Smooth muscle cell (in vitro differentiated cells): ENCODE measurements at regions not wholly inside any gene's neighbourhood (a gene's known extent, or its start where the extent isn't known, plus 50 kb on each side); places are given as distances from the start of the nearest gene placed in this dataset.

Experiments
- DNase-seq: peaks from one replicate; lab custom pipeline; 2025; ENCODE audit not compliant: unreplicated experiment; lab: John Stamatoyannopoulos, UW
- H2AFZ ChIP-seq: fragments of 200-600 bp; sonication (generic); 2 replicates; pipeline ENCODE4 v1.6.0; 2016; ENCODE audit warnings: antibody characterized with exemption, low read depth, mild to moderate bottlenecking
- H3F3A ChIP-seq: fragments of 200-600 bp; sonication (generic); 2 replicates; pipeline ENCODE4 v1.6.0; 2017; ENCODE audit warnings: antibody characterized with exemption, low read depth
- H3K27ac ChIP-seq: fragments of 200-600 bp; sonication (generic); 2 replicates; pipeline ENCODE4 v1.5.1; 2016; ENCODE audit warnings: low read depth, mild to moderate bottlenecking
- H3K27me3 ChIP-seq: fragments of 200-600 bp; sonication (generic); 2 replicates; pipeline ENCODE4 v1.6.1; 2016; ENCODE audit warnings: low read depth, mild to moderate bottlenecking
- H3K36me3 ChIP-seq: fragments of 200-600 bp; sonication (generic); 2 replicates; pipeline ENCODE4 v1.5.1; 2016; ENCODE audit warnings: low read depth
- H3K4me1 ChIP-seq: fragments of 200-600 bp; sonication (generic); 2 replicates; pipeline ENCODE4 v1.5.1; 2016; ENCODE audit warnings: low read depth
- H3K4me2 ChIP-seq: fragments of 200-600 bp; sonication (generic); 2 replicates; pipeline ENCODE4 v1.6.0; 2016; ENCODE audit warnings: mild to moderate bottlenecking
- H3K4me3 ChIP-seq: fragments of 200-600 bp; sonication (generic); 2 replicates; pipeline ENCODE4 v1.5.1; 2016; ENCODE audit warnings: mild to moderate bottlenecking
- H3K79me2 ChIP-seq: fragments of 200-600 bp; sonication (generic); 2 replicates; pipeline ENCODE4 v1.6.0; 2016; ENCODE audit warnings: low read depth, mild to moderate bottlenecking
- H3K9ac ChIP-seq: fragments of 200-600 bp; sonication (generic); 2 replicates; pipeline ENCODE4 v1.6.0; 2016; ENCODE audit warnings: low read depth
- H3K9me3 ChIP-seq: fragments of 200-600 bp; sonication (generic); replicated peaks from 2 replicates; pipeline ENCODE4 v1.5.1; 2016; ENCODE audit warnings: low read depth
- H4K20me1 ChIP-seq: fragments of 200-600 bp; sonication (generic); 2 replicates; pipeline ENCODE4 v1.6.0; 2016; ENCODE audit warnings: low read depth
- CTCF ChIP-seq: fragments of 200-600 bp; sonication (generic); IDR thresholded peaks from 2 replicates; pipeline ENCODE4 v1.5.1; 2017; ENCODE audit warnings: borderline replicate concordance, mild to moderate bottlenecking, antibody characterized with exemption; ENCODE audit not compliant: insufficient read depth, poor library complexity, severe bottlenecking
- WGBS: methylation state at CpG from one replicate; pipeline ENCODE4 v1.1.7; 2016; ENCODE audit warnings: low lambda C conversion rate; 5-methylcytosine and 5-hydroxymethylcytosine counted together

GRCh38 chr6:167470101-167470835 is 145.4 kb downstream of the TTLL2 start:
- Histone ChIP-seq H3K27me3 (no peaks in the 10 kb centered on the region), H2AFZ (no peak overlapping the region), H3K9me3 (no peaks in the 10 kb centered on the region), H3K36me3 (no peaks in the 10 kb centered on the region), H3K27ac (no peak overlapping the region), H3K4me1 (no peaks in the 10 kb centered on the region), H3K4me2 (no peak overlapping the region), H4K20me1 (no peaks in the 10 kb centered on the region), H3K4me3 (no peak overlapping the region), H3K79me2 (no peaks in the 10 kb centered on the region), H3K9ac (no peak overlapping the region), H3F3A (no peaks in the 10 kb centered on the region)
- TF ChIP-seq CTCF = no peak
- no peak for DNase-seq
- 86% methylated on average over 13 of the region's 13 CpGs for WGBS

GRCh38 chr6:167470836-167471547 is 146.1 kb downstream of the TTLL2 start:
- H2AFZ ChIP-seq = no peak overlapping the region
- H3K79me2 ChIP-seq = no peaks in the 10 kb centered on the region
- no peak overlapping the region for H3K4me3 ChIP-seq
- TF ChIP-seq CTCF = no peak
- no peak overlapping the region for H3K4me2 ChIP-seq
- H3K9ac ChIP-seq = no peak overlapping the region
- H3K4me1 ChIP-seq = no peaks in the 10 kb centered on the region
- H3F3A ChIP-seq = no peaks in the 10 kb centered on the region
- no peaks in the 10 kb centered on the region for H3K9me3 ChIP-seq
- H4K20me1 ChIP-seq = no peaks in the 10 kb centered on the region
- H3K27me3 ChIP-seq = no peaks in the 10 kb centered on the region
- no peak for DNase-seq
- WGBS = 93% methylated on average over 15 of the region's 15 CpGs
- H3K27ac ChIP-seq = no peak overlapping the region
- H3K36me3 ChIP-seq = no peaks in the 10 kb centered on the region

GRCh38 chr6:167471548-167471930 is 146.7 kb downstream of the TTLL2 start:
- H3K79me2 ChIP-seq = no peaks in the 10 kb centered on the region
- H3K36me3 ChIP-seq = no peaks in the 10 kb centered on the region
- no peak overlapping the region for H3K4me3 ChIP-seq
- H3K9ac ChIP-seq = no peak overlapping the region
- no peak overlapping the region for H2AFZ ChIP-seq
- H4K20me1 ChIP-seq = no peaks in the 10 kb centered on the region
- H3K27me3 ChIP-seq = no peaks in the 10 kb centered on the region
- no peaks in the 10 kb centered on the region for H3K4me1 ChIP-seq
- H3K9me3 ChIP-seq = no peaks in the 10 kb centered on the region
- H3F3A ChIP-seq = no peaks in the 10 kb centered on the region
- H3K27ac ChIP-seq = no peak overlapping the region
- 92% methylated on average over 10 of the region's 10 CpGs for WGBS
- no peak overlapping the region for H3K4me2 ChIP-seq
- TF ChIP-seq CTCF = no peak
- DNase-seq = no peak
